ENCODE measurements at regions not wholly inside any gene's neighbourhood (a gene's known extent, or its start where the extent isn't known, plus 50 kb on each side); places are given as distances from the start of the nearest gene placed in this dataset.

GRCh38 chr2:48249631-48250473 is 64.6 kb upstream of the FOXN2 start (continued):
- peak; percentile 49 for TF ChIP-seq ZNF407 (CRISPR knock-in tag; IDR thresholded peaks at IDR 0.05; ENCODE audit: not compliant biosample characterization)
- peak; percentile 50; the same call in 1 of the 2 replicates for TF ChIP-seq ETV5 (CRISPR knock-in tag; IDR thresholded peaks at IDR 0.05; ENCODE audit: borderline replicate concordance)
- TF ChIP-seq ISX (CRISPR knock-in tag; conservative IDR thresholded peaks at IDR 0.05), result no peak
- TF ChIP-seq TSC22D2 (CRISPR knock-in tag; IDR thresholded peaks at IDR 0.05; ENCODE audit: borderline replicate concordance), result no peak
- TF ChIP-seq POLR2A (IDR thresholded peaks at IDR 0.05; ENCODE audit: insufficient read depth in 1 of 2, low read depth in 2 of 2, low read length in 2 of 2), result no peak
- TF ChIP-seq KMT2B (CRISPR knock-in tag; IDR thresholded peaks at IDR 0.05), result peak; percentile 54
- peak; percentile 68; the same call in 1 of the 2 replicates for TF ChIP-seq HMGXB3 (CRISPR knock-in tag; IDR thresholded peaks at IDR 0.05; ENCODE audit: borderline replicate concordance)
- TF ChIP-seq SMAD9 (CRISPR knock-in tag; IDR thresholded peaks at IDR 0.05), result no peak
- no peak for TF ChIP-seq FOXO4 (CRISPR knock-in tag; conservative IDR thresholded peaks at IDR 0.05)
- TF ChIP-seq ZNF343 (CRISPR knock-in tag; IDR thresholded peaks at IDR 0.05), result no peak
- 0 out of 2 replicates have a peak, but pooled peaks have one; percentile 46 for TF ChIP-seq KLF11 (CRISPR knock-in tag; IDR thresholded peaks at IDR 0.05)
